ENCODE measurements at regions not wholly inside any gene's neighbourhood (a gene's known extent, or its start where the extent isn't known, plus 50 kb on each side); places are given as distances from the start of the nearest gene placed in this dataset.

DNA sequence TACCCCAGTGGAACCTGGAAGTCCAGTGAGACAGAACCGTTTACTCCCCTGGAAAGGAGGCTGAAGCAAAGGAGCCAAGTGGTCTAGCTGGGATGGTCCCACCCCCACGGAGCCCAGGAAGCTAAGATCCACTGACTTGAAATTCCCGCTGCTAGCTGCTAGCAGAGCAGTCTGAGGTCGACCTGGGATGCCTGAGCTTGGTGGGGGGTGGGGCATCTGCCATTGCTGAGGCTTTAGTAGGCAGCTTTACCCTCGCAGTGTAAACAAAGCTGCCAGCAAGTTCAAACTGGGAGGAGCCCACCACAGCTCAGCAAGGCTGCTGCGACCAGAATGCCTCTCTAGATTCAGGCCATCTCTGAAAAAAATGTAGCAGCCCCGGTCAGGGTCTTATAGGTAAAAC lies 437.0 kb downstream of the SUCLA2 start:
- no peaks in the 10 kb centered on the region for H3K9me3 ChIP-seq
- intact Hi-C loops (cut with DNase I), result no loop called here
- no peak overlapping the region for H3K4me3 ChIP-seq
- no peaks in the 10 kb centered on the region for H3K36me3 ChIP-seq
- no peak overlapping the region for H3K27ac ChIP-seq
- TF ChIP-seq, protein P1, sequence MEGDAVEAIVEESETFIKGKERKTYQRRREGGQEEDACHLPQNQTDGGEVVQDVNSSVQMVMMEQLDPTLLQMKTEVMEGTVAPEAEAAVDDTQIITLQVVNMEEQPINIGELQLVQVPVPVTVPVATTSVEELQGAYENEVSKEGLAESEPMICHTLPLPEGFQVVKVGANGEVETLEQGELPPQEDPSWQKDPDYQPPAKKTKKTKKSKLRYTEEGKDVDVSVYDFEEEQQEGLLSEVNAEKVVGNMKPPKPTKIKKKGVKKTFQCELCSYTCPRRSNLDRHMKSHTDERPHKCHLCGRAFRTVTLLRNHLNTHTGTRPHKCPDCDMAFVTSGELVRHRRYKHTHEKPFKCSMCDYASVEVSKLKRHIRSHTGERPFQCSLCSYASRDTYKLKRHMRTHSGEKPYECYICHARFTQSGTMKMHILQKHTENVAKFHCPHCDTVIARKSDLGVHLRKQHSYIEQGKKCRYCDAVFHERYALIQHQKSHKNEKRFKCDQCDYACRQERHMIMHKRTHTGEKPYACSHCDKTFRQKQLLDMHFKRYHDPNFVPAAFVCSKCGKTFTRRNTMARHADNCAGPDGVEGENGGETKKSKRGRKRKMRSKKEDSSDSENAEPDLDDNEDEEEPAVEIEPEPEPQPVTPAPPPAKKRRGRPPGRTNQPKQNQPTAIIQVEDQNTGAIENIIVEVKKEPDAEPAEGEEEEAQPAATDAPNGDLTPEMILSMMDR (IDR thresholded peaks at IDR 0.05), result no peak
- no peaks in the 10 kb centered on the region for H3K4me1 ChIP-seq
- H3K9ac ChIP-seq (ENCODE audit: low read depth in 2 of 2, low read length in 2 of 2), result no peak overlapping the region
- no peak for DNase-seq
- H3K27me3 ChIP-seq, result no peaks in the 10 kb centered on the region

DNA sequence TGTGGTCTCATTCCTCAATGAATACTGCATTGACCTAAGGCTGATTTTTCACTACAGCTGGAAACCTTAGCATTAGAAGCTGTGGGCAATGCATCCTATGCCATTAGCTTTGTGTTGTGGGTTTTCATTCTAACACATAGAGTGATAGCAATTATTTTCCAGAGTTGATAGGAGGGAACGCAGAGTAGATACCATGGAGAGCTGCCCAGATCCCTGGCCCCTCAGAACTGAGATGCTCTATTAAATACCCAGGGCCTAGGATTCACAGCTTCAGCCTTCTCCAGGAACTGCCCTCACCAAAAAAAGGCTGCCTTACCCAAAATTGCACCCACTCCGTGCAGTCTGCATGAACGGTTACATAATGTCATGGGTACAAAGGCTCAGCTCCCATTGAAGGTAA lies 444.4 kb downstream of the SUCLA2 start:
- DNase-seq, result no peak
- intact Hi-C loops (cut with DNase I), result no loop called here
- no peak overlapping the region for H3K4me3 ChIP-seq
- no peaks in the 10 kb centered on the region for H3K4me1 ChIP-seq
- no peak overlapping the region for H3K9ac ChIP-seq (ENCODE audit: low read depth in 2 of 2, low read length in 2 of 2)
- H3K9me3 ChIP-seq, result no peaks in the 10 kb centered on the region
- TF ChIP-seq, protein P1 (IDR thresholded peaks at IDR 0.05), result no peak
- no peak overlapping the region for H3K27ac ChIP-seq
- no peaks in the 10 kb centered on the region for H3K27me3 ChIP-seq
- H3K36me3 ChIP-seq, result no peaks in the 10 kb centered on the region

DNA sequence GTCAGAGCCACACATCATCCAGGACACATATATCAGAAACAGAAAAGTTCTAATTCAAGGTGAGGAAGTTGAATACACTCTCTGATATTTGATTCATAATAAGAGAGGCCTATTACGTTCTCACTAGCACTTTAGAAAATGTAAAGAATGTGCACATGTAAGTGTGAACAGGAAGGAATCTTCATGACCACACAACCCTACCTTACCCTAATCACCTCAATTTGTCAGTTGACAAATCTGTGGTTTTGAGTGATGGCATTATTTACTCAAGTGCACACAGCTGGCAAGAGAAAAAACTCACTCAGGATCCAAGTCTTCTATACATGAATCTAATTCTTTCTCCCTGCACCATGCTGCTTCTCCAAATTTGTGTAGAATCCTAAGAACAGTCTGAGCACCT lies 445.8 kb downstream of the SUCLA2 start:
- H3K9ac ChIP-seq (ENCODE audit: low read depth in 2 of 2, low read length in 2 of 2), result no peak overlapping the region
- intact Hi-C loops (cut with DNase I), result no loop called here
- H3K36me3 ChIP-seq, result no peaks in the 10 kb centered on the region

DNA sequence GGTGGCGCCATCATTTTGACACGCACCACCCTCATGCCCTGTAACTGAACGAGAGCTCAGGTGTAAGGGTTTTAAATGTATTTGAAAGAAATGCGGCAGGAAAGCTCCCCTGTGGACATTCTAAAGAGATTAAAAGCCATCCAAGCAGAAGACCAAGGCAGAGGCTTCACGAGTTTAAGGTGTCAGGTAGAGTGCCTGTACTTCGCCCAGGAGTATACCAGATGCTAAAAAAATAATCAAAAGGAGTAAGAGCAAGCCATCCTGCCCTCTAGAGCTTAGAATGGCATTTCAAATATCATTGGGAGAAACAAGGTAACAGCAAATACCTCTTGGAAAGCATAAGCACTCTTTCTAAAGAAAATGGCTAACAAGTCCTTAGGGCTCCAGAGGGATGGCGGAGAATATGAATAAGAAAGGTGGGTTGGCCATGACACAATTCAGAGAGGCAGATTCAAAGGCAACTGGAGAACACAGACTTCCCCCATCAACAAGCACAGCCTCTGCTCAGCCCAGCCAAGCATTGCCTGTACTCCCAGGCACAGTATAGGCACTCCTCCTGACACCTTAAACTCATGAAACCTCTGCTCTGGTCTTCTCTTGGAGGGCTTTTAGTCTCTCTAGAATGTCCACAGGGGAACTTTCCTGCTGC lies 447.6 kb downstream of the SUCLA2 start:
- Histone ChIP-seq H3K9me3 (no peaks in the 10 kb centered on the region), H3K27ac (no peak overlapping the region), H3K9ac (ENCODE audit: low read depth in 2 of 2, low read length in 2 of 2) (no peak overlapping the region), H3K4me1 (no peaks in the 10 kb centered on the region), H3K4me3 (no peak overlapping the region), H3K36me3 (no peaks in the 10 kb centered on the region), H3K27me3 (no peaks in the 10 kb centered on the region)
- no peak for DNase-seq
- TF ChIP-seq, protein P1 (IDR thresholded peaks at IDR 0.05), result no peak
- intact Hi-C loops (cut with DNase I), result no loop called here

More for the DNA sequence above, 445.8 kb downstream of the SUCLA2 start:
- H3K4me3 ChIP-seq, result no peak overlapping the region
- no peaks in the 10 kb centered on the region for H3K4me1 ChIP-seq
- TF ChIP-seq, protein P1 (IDR thresholded peaks at IDR 0.05), result no peak
- no peaks in the 10 kb centered on the region for H3K9me3 ChIP-seq
- DNase-seq, result no peak
- no peaks in the 10 kb centered on the region for H3K27me3 ChIP-seq
- H3K27ac ChIP-seq, result no peak overlapping the region

DNA sequence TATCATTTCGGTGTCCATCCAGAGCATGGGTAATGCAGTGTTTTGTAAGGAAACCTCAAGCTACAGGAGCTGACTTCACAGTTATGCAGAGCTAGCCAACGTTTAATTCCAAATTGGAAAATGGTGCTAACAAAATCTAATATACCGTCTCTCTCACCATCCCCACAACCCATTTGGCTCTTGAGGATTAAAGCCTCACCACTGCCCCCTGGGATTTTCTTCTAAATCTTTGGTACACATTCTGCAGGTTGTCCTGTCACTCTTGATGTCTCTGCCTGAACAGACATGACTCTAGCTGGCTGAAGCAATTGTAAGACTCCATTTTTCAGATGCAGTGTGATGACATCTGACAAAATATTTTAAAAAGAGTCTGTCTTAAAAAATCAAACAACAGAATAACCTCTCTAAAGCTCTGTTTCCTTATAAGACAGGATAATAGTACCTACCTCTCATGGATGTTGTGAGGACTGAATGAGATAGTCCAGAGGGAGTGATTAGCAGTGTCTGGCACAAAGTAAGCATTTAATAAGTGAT lies 451.8 kb downstream of the SUCLA2 start:
- TF ChIP-seq, protein P1 (IDR thresholded peaks at IDR 0.05), result no peak
- DNase-seq, result no peak
- intact Hi-C loops (cut with DNase I), result no loop called here
- H3K9me3 ChIP-seq, result no peaks in the 10 kb centered on the region
- no peaks in the 10 kb centered on the region for H3K4me1 ChIP-seq
- H3K36me3 ChIP-seq, result no peaks in the 10 kb centered on the region
- no peak overlapping the region for H3K9ac ChIP-seq (ENCODE audit: low read depth in 2 of 2, low read length in 2 of 2)
- H3K27me3 ChIP-seq, result no peaks in the 10 kb centered on the region
- H3K4me3 ChIP-seq, result no peak overlapping the region
- no peak overlapping the region for H3K27ac ChIP-seq

All from colonic mucosa (tissue), 4 donors.